GM19193 (cell line): ENCODE measurements at regions not wholly inside any gene's neighbourhood (a gene's known extent, or its start where the extent isn't known, plus 50 kb on each side); places are given as distances from the start of the nearest gene placed in this dataset.
A peak's percentile ranks its signal among the peaks of the same experiment; 100 is the strongest.

Source experiments
- POLR2A ChIP-seq: IDR thresholded peaks from 4 replicates; pipeline ENCODE4 v1.6.1; 2011; ENCODE audit not compliant: insufficient read depth, insufficient read length; ENCODE audit errors: extremely low read depth

DNA sequence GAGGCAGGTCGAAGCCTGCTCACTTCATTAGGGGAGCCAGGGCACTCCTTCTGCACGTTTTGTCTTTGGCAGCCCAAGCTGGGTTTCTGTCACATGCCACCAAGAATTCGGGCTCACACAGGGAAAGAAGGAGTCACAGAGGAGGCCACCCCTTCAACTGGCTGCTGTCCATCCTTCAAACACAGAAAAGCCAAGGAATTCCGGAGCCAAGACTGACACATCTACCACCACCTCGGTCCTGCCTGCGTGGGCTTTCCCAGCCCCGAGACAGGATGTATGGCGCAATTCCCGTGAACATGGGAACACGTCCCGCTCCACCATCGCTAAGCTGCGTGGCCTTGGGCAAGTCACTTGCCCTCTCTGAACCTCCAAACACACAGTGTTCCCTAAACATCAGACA lies 70.4 kb downstream of the NCOR2 start:
- TF ChIP-seq POLR2A: no peak

DNA sequence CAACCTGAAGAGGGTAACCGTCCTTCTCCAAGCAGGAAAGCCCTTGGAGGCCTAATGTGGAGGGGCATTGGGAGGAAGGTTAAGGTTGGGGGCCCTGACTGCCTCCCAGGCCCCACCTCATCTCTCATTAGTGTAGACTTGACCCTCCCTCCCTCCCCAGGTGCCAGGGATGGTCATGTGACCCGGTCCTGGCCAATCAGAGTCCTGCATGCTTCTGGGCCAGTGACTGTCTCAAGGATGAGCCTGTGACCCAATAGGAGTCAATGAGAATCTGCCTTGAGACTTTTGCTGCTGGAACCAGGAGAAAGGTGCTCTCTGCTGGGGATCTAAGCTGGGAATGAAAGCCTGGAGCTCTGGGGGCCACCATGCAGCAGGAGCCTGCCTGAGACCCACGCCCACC lies 70.8 kb downstream of the NCOR2 start:
- TF ChIP-seq POLR2A: no peak

DNA sequence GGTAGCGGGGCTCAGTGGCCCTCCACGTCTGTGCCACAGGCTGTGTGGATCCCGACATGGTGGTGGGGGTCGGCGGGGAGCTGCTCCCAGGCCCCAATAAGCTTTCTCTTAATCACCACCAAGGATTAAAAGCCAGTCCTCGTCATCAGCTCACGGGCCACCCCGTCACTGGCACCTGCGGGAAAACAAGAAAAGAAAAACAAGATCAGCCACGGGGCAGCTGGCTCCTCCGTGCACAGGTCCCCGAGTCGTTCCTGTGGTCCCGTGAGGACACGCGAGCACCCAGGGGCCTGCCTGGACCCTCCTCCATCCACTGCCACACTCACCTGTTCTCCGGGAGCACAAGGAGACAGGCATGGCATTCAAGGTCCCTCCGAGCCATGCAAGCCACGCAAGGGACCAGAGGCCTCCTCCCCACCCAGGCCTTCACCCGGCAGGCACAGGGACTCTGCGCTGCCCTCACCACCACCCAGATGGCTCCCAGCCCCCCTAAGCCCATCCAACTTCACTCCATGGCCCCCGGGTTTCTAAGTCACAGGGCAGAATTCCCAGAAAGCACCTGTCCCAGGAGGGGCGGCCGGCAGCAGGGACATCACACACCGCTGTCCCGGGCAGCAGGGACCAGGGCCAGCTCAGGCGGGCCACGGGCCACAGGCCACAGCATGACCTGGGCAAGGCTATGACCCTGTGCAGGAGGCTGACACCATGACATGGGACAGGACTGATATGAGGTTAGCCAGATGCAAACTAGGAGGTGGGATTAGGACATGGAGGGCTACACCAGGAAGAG lies 72.0 kb downstream of the NCOR2 start:
- TF ChIP-seq POLR2A: no peak

DNA sequence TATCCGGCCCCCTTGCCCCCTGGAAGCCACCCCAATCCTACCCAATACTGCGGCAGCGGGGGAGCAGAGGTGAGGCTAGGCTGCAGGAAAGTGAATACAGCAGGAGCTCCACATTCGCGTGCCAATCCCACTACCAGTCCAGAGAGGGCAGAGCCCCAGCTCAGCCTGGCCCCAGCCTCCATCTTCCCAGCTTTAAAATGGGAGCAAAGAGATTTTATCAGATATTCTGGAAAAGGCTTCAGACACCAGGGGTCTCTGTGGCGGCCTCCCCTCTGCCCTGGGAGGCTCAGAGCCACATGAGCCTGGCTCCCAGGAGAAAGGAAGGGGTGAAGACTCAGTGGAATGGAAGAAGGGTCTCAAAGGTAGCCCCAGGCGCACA lies 72.7 kb downstream of the NCOR2 start:
- no peak for TF ChIP-seq POLR2A

DNA sequence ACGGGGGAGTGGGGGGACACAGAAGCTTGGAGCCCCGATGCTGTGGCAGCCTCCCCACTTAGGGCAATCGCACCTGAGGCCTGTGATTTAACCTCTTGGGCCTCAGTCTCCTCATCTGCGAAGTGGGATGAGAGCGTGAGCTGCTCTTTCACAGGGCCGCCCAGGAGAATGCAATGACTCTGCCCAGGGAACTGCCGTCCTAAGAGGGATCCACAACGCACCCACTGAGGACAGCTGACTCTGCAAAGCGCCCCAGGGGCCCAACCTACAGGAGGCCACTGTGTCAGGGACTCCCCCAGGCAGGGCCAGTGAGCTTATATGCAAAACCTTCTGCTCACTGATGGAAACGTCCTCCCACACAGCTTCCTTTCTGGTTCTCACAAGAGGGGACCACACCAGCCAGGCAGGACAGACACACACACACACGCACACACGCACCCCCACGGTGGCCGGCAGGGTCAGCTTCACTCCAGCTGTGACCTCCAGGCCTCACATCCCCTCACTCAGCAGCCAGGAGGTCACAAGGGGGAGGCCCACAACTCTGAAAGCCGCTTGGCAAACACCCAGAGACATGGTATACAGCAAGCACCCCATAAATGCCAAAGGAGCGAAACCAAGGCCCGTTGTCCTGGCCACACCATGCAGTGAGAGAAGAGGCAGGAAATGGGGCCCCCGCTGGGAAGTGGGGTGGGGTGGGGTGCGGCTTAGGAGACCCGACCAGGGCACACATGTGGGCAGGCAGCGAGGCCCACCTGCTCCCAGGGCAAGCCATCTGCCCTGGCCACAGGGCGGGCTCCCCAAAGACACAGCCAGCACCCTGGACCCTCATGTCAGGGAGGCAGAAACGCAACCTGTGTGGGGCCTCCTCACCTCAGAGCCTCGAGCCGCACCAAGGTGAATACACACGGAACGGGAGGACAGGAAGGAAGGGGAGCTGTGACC lies 73.3 kb downstream of the NCOR2 start:
- TF ChIP-seq POLR2A: peak; percentile 75

DNA sequence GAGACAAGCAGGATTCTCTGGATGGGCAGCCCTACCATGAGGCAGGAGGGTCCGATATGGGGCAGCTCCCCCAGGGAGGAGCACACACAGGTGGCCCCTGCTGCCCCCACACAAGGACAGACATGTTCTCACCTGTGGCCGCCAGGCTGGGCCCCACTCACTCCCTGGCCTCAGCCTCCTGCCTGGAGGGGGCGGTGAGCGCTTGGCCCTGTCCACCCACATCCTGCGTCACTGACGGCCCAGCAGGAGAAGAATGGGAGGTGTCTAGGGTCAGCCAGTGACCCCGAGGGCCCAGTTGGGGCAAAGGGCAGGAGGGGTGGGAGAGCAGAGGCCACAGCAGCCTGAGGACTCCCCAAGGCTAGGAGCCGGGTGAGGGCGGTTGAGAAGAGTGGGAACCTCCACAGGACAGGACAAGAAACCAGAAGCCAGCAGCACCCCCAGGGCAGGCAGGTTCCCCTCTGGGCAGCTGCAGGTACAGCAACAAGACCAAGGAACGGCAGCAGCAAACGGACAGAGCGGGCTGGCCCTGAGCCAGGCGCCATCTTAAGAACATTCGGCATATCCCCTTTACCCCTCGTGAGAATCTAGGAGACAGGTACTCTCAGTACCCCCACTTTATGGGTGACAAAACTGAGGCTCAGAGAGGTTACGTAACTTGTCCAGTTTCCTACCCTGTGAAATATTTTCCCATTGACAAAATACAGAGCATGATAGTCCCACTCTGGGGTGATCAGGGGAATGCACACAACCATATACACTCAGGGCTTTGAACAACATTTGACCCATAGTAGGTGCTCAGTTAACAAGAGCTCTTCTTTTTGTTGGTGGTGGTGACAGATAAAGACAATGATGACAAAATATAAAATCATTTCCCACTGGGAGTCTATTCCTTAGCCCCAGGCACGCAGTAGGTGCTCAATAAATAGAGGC lies 74.3 kb downstream of the NCOR2 start:
- no peak for TF ChIP-seq POLR2A

DNA sequence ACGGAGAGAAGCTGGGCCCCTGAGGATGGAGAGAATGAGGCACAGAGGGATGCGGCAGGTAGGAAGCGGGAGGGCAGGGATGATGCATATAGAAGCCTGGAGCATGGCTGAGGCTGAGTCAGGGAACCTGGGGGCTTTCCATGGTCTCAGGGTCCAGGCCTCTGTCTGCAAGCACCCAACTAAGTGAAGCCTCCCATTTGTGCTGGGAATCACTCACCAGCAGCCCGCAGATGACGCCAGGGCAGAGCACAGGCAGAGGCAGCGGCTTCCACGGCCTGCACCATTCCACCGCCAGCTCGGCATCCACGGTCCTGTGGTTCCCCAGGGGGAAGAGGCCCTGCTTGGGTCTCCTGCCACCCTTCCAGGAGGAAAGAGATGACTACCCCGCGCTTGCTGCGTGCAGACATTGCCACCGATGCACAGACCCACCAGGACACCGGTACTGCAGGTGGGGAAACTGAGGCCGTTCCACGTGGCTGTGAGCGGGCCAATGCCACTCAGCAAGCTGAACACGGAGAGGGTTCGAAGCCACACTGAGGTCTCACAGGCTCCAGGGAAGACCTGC lies 75.5 kb downstream of the NCOR2 start:
- no peak for TF ChIP-seq POLR2A

DNA sequence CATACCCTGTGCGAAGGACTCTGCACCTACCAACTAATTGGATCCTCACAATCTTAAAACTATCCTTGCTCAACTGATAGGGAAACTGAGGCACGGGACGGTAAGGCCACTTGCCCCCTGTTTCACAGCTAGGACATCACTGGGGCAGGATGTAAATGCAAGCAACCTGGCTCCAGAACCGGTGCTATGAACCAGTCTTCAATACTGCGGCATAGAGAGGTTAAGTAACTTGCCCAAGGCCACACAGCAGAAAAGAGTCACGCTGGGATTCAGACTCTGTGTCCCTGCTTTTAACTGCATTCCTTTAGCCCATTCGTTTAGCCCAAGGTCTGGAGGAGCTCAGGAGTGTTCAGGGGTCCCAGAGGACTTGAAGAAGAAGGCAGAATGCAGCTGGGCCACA lies 76.1 kb downstream of the NCOR2 start:
- TF ChIP-seq POLR2A: no peak

DNA sequence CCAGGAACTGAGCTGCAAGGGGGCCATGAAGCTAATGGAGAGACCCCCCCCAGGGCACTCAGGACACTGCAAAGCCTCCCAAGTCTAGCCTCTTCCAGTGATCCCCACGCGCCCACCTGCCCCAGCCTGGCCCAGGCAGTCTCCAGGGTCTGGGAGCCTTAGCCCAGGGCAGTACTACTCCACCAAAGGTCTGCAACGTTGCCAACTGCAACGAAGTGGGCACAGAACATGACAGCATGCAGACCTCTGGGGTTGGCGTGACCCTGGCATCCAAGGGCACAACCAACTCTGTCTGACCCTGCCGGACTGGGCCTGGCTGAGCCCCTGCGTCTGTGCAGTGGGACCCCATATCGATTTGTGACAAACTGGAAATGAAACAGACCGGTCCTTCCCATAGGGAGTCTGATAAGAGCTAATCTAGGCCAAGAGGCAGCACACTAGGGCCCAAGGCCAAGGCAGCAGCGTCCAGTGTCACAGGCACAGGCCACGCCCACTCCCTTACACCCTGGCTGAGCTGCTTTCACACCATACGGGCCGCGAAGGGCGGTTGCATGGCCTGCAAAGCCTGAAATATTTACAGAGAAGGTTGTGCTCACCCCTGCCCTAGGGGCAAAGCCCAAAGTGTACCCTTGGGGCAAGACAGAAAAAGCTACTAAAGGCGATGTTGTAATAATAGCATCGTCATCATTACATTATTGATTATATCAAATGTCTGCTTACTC lies 76.7 kb downstream of the NCOR2 start:
- no peak for TF ChIP-seq POLR2A

DNA sequence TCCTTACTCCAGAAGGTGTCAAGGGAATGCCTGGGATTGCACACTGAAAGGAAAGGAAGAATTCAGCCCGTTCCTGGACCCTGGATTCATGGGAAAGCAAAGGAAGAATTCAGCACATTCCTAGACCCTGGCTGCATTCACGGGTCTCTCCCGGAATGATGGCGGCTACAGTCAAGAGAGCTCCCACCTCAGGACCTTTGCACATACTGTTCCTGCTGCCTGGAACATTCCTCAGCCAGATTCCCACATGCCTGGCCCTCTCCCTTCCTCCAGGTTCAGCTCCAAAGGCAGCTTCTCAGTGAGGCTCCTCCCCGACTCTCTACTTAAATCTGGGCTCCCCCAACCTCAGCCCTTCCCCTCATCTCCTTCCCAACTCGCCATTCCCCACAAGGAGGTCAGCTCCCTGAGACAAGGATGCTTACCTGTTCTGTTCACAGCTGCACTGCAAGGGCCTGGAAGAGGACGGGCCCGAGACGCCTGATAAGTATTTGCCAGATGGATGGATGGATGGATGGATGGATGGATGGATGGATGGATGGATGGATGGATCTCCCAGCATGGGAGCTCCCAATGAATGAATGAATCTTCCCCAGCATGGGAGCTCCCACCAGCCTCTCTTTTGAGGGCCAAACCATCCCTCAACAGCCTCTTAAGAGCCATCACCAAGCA lies 77.4 kb downstream of the NCOR2 start:
- no peak for TF ChIP-seq POLR2A

DNA sequence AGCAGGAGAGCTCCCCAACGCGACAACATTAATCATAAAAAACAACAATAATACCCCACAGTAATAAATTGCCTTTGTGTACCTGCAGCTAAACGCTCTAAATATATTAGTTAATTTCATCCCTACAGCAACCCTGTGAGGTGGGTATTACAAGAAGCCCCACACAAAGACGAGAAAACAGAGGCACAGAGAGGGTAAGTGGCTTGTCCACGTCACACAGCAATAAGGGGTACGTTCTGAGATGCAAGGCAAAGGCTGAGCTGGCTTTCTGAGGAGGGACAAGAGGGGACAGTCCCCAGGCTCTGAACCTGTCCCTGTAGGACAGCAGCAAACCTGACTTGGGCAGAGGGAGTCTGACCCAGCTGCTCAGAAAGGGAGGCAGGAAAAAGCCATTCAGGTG lies 78.2 kb downstream of the NCOR2 start:
- TF ChIP-seq POLR2A: no peak

DNA sequence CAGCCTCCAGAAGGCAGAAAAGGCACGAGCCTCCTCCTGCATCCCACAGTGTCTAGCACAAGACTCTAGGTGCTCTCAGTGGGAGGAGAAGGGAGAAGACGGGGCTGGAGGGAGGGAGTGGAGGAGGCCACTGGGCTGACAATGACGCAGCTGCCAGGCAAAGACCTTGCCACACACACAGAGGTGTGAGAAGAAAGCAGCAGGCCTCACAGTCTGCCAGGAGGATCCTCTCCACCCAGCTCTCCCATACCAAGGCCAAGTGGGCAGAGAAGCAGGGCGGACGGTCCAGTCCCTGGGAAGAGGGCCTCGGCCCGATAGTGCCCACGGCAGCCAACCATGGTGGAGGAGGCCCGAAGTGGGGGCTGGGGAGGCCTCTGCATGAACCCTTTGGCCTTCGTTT lies 78.9 kb downstream of the NCOR2 start:
- no peak for TF ChIP-seq POLR2A

DNA sequence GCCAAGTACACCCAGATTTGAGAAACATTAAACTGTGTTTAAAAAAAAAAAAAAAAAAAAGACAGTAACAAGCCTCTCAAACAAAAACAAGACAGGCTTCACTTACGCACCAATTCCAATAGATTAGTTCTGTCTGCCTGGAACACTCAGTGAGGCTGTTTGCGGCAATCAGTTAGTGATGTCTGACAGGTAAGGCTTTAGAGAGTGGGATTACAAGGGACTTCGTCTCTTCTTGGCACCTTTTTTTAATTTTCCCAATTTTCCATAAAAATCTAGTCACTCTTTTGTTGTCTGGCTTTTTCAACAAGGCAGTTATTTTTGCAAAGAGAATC lies 79.6 kb downstream of the NCOR2 start:
- TF ChIP-seq POLR2A: no peak

DNA sequence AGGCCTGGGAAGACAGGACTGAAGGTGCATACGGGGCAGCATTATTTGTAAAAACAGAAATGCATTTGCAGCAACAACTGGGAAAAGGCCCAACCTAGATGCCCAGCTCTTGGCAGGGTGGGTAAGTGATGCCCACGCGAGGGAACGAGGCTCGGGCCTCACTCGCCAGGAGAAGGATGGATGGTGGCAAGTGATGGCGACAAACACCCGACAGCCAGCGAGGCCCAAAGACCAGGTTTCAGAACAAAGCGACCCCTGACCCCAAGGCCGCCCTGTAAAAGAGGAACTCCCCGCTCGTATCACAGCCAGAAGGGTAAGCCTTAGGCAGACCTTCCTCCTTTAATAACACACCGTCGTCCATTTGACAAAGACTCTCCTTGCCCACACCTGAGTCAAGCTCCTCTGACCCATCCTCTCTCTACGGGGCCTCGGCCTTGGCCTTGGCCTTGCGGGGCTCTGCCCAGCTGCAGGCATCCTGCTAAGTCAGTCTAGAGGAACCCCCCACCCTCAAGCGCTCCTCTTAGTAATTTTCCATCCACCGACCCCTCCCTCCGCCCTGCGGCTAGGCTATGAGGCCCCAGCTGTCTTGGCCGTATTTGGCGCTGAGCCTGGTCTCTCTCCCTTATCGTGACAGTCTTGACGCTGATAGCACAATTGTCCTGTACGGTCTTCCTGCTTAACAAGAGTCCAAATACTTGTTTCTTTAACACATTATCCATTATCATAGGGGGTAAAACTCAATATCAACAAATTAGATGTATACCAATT lies 80.2 kb downstream of the NCOR2 start:
- no peak for TF ChIP-seq POLR2A
